Keratinocyte (primary cell): ENCODE measurements at regions not wholly inside any gene's neighbourhood (a gene's known extent, or its start where the extent isn't known, plus 50 kb on each side); places are given as distances from the start of the nearest gene placed in this dataset.

Source experiments
- DNase-seq: peaks from one replicate; pipeline ENCODE4 v3.0.0-alpha.2; 2011; ENCODE audit warnings: low read depth, missing footprints, low spot score
- FAIRE-seq: peaks from 2 replicates; lab custom pipeline; 2011; peaks lifted over from hg19 to GRCh38; lab: Jason Lieb, UNC
- H2AFZ ChIP-seq: 2 replicates; pipeline ENCODE4 v1.6.0; 2012; ENCODE audit warnings: low read length, control low read depth, inconsistent platforms; ENCODE audit not compliant: control insufficient read depth
- H3K27ac ChIP-seq: 2 replicates; pipeline ENCODE4 v1.5.1; 2011; ENCODE audit warnings: low read length; ENCODE audit not compliant: control insufficient read depth, insufficient read depth
- H3K27me3 ChIP-seq: 3 replicates; pipeline ENCODE4 v1.6.0; 2011; ENCODE audit warnings: low read length; ENCODE audit not compliant: control insufficient read depth, insufficient read depth; ENCODE audit errors: extremely low read depth
- H3K36me3 ChIP-seq, 2 experiments: 2 replicates in 1 of 2; 3 replicates in 1 of 2; pipeline ENCODE4 v1.5.1; 2011; ENCODE audit warnings: low read length in 2 of 2, mild to moderate bottlenecking in 1 of 2; ENCODE audit not compliant: control insufficient read depth in 2 of 2, insufficient read depth in 2 of 2; ENCODE audit errors: extremely low read depth in 1 of 2
- H3K4me1 ChIP-seq: 3 replicates; pipeline ENCODE4 v1.5.1; 2011; ENCODE audit warnings: low read length; ENCODE audit not compliant: control insufficient read depth, insufficient read depth; ENCODE audit errors: extremely low read depth
- H3K4me2 ChIP-seq: 3 replicates; pipeline ENCODE4 v1.6.0; 2011; ENCODE audit warnings: low read depth, low read length; ENCODE audit not compliant: control insufficient read depth, insufficient read depth; ENCODE audit errors: extremely low read depth
- H3K4me3 ChIP-seq, 3 experiments: fragments of 200-600 bp in 1 of 3; sonication (generic) in 1 of 3; 2 replicates in 2 of 3; 3 replicates in 1 of 3; pipeline ENCODE4 v1.5.1; 2011 to 2016; ENCODE audit warnings: low read length in 3 of 3, mild to moderate bottlenecking in 3 of 3, control low read depth in 2 of 3, inconsistent platforms in 1 of 3, low read depth in 1 of 3, mixed read lengths in 1 of 3, mixed run types in 1 of 3, moderate library complexity in 1 of 3; ENCODE audit not compliant: control insufficient read depth in 2 of 3, insufficient read depth in 2 of 3; ENCODE audit errors: extremely low read depth in 1 of 3
- H3K79me2 ChIP-seq: 2 replicates; pipeline ENCODE4 v1.6.0; 2012; ENCODE audit warnings: low read length; ENCODE audit not compliant: control insufficient read depth, insufficient read depth
- H3K9ac ChIP-seq: 3 replicates; pipeline ENCODE4 v1.6.0; 2011; ENCODE audit warnings: low read length; ENCODE audit not compliant: control insufficient read depth, insufficient read depth; ENCODE audit errors: extremely low read depth
- H3K9me1 ChIP-seq: 3 replicates; pipeline ENCODE4 v1.6.0; 2011; ENCODE audit warnings: low read length; ENCODE audit not compliant: control insufficient read depth, insufficient read depth; ENCODE audit errors: extremely low read depth
- H3K9me3 ChIP-seq: 2 replicates; pipeline ENCODE4 v1.5.1; 2012; ENCODE audit warnings: low read depth, low read length; ENCODE audit not compliant: control insufficient read depth
- H4K20me1 ChIP-seq: 3 replicates; pipeline ENCODE4 v1.6.0; 2011; ENCODE audit warnings: low read length; ENCODE audit not compliant: control insufficient read depth, insufficient read depth; ENCODE audit errors: extremely low read depth
- CTCF ChIP-seq, 3 experiments: IDR thresholded peaks in 1 of 3; conservative IDR thresholded peaks in 1 of 3; optimal IDR thresholded peaks in 1 of 3; 2 replicates in 2 of 3; 3 replicates in 1 of 3; pipeline versions ENCODE3 to v1.5.1; 2011; ENCODE audit warnings: low read length in 3 of 3, mild to moderate bottlenecking in 3 of 3, moderate library complexity in 2 of 3, control low read depth in 1 of 3, inconsistent platforms in 1 of 3; ENCODE audit not compliant: insufficient read depth in 2 of 3; ENCODE audit errors: extremely low read depth in 1 of 3
- EZH2 ChIP-seq: IDR thresholded peaks from one replicate; pipeline ENCODE4 v1.6.1; 2012; ENCODE audit warnings: inconsistent platforms, mild to moderate bottlenecking, low read length, moderate library complexity
- dilution Hi-C: fragments of 300-500 bp; cut with MboI; formaldehyde crosslinking; loops from one replicate; pipeline ENCODE4 v1.7.0; 2020; ENCODE audit warnings: low sequenced_read_pairs; ENCODE audit not compliant: extremely low pct_ligation_motif_present

- no peak overlapping the region for H3K9ac ChIP-seq
- no peak for FAIRE-seq
- no peak overlapping the region for H3K4me2 ChIP-seq
- no peak overlapping the region for H3K4me3 ChIP-seq
- H3K9me3 ChIP-seq = no peaks in the 10 kb centered on the region
- no peaks in the 10 kb centered on the region for H3K27me3 ChIP-seq
- H3K4me1 ChIP-seq = no peaks in the 10 kb centered on the region
- H3K9me1 ChIP-seq = no peaks in the 10 kb centered on the region
- DNase-seq = no peak
- H3K27ac ChIP-seq = no peak overlapping the region
- H3K79me2 ChIP-seq = no peaks in the 10 kb centered on the region
- no peaks in the 10 kb centered on the region for H3K36me3 ChIP-seq
- dilution Hi-C loops = no loop called here
- no peak overlapping the region for H2AFZ ChIP-seq
- no peaks in the 10 kb centered on the region for H4K20me1 ChIP-seq
- no peak for TF ChIP-seq EZH2
- no peak for TF ChIP-seq CTCF (optimal IDR thresholded peaks at IDR 0.05 in 1 of 3, IDR thresholded peaks at IDR 0.05 in 1 of 3, conservative IDR thresholded peaks at IDR 0.05 in 1 of 3; ENCODE audit: extremely low read depth in 1 of 3, insufficient read depth in 2 of 3, low read length in 3 of 3)
Measured at GRCh38 chr3:83498361-83499016, 1460.3 kb upstream of the CADM2 start.

GRCh38 chr3:83500422-83500821 lies 1458.4 kb upstream of the CADM2 start:
- Histone ChIP-seq H3K9ac (no peak overlapping the region), H3K79me2 (no peaks in the 10 kb centered on the region), H3K27me3 (no peaks in the 10 kb centered on the region), H3K4me1 (no peaks in the 10 kb centered on the region), H3K9me1 (no peaks in the 10 kb centered on the region), H3K9me3 (no peaks in the 10 kb centered on the region), H4K20me1 (no peaks in the 10 kb centered on the region), H3K36me3 (no peaks in the 10 kb centered on the region), H3K4me3 (no peak overlapping the region), H3K4me2 (no peak overlapping the region), H3K27ac (no peak overlapping the region), H2AFZ (no peak overlapping the region)
- FAIRE-seq (no peak), DNase-seq (no peak)
- no peak for TF ChIP-seq CTCF (optimal IDR thresholded peaks at IDR 0.05 in 1 of 3, IDR thresholded peaks at IDR 0.05 in 1 of 3, conservative IDR thresholded peaks at IDR 0.05 in 1 of 3; ENCODE audit: extremely low read depth in 1 of 3, insufficient read depth in 2 of 3, low read length in 3 of 3)
- no peak for TF ChIP-seq EZH2
- dilution Hi-C loops = no loop called here
